ENCODE measurements at regions not wholly inside any gene's neighbourhood (a gene's known extent, or its start where the extent isn't known, plus 50 kb on each side); places are given as distances from the start of the nearest gene placed in this dataset.
A peak's percentile ranks its signal among the peaks of the same experiment; 100 is the strongest.

DNA sequence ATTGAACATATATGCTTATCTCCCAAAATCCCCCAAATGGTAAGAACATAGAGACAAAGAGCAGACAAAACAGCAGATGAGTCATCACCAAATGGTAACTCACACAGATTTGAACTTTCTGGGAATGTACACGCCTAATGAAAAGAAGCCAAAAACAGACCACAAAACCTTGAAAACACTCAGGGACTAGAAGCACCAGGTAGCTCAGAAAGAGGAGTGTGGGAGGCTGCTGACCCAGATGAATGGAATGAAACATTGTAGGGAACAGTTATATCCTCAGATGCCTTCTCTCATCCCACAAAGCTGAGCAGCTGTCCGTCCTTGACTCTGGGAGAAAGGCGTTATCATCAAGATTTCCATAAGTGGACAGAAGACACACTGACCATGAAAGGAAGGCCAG lies 307.0 kb upstream of the USP25 start (continued):
- no peak for TF ChIP-seq CTCF (conservative IDR thresholded peaks at IDR 0.05; ENCODE audit: low read depth in 2 of 2)
- no peak for TF ChIP-seq JUNB (IDR thresholded peaks at IDR 0.05; ENCODE audit: unreplicated experiment)
- TF ChIP-seq POLR2AphosphoS5 (IDR thresholded peaks at IDR 0.05; ENCODE audit: low read depth): no peak
- TF ChIP-seq, protein P1, sequence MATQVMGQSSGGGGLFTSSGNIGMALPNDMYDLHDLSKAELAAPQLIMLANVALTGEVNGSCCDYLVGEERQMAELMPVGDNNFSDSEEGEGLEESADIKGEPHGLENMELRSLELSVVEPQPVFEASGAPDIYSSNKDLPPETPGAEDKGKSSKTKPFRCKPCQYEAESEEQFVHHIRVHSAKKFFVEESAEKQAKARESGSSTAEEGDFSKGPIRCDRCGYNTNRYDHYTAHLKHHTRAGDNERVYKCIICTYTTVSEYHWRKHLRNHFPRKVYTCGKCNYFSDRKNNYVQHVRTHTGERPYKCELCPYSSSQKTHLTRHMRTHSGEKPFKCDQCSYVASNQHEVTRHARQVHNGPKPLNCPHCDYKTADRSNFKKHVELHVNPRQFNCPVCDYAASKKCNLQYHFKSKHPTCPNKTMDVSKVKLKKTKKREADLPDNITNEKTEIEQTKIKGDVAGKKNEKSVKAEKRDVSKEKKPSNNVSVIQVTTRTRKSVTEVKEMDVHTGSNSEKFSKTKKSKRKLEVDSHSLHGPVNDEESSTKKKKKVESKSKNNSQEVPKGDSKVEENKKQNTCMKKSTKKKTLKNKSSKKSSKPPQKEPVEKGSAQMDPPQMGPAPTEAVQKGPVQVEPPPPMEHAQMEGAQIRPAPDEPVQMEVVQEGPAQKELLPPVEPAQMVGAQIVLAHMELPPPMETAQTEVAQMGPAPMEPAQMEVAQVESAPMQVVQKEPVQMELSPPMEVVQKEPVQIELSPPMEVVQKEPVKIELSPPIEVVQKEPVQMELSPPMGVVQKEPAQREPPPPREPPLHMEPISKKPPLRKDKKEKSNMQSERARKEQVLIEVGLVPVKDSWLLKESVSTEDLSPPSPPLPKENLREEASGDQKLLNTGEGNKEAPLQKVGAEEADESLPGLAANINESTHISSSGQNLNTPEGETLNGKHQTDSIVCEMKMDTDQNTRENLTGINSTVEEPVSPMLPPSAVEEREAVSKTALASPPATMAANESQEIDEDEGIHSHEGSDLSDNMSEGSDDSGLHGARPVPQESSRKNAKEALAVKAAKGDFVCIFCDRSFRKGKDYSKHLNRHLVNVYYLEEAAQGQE (IDR thresholded peaks at IDR 0.05; ENCODE audit: unreplicated experiment): no peak
- no peak for TF ChIP-seq EZH2phosphoT487 (IDR thresholded peaks at IDR 0.05; ENCODE audit: unreplicated experiment)
- no peak for TF ChIP-seq CREB1 (CRISPR knock-in tag; IDR thresholded peaks at IDR 0.05; ENCODE audit: low read depth)
- no peak for TF ChIP-seq ZNF114 (CRISPR knock-in tag; IDR thresholded peaks at IDR 0.05)
- TF ChIP-seq STAT1 (IDR thresholded peaks at IDR 0.05; ENCODE audit: unreplicated experiment): no peak
- TF ChIP-seq, protein P2, sequence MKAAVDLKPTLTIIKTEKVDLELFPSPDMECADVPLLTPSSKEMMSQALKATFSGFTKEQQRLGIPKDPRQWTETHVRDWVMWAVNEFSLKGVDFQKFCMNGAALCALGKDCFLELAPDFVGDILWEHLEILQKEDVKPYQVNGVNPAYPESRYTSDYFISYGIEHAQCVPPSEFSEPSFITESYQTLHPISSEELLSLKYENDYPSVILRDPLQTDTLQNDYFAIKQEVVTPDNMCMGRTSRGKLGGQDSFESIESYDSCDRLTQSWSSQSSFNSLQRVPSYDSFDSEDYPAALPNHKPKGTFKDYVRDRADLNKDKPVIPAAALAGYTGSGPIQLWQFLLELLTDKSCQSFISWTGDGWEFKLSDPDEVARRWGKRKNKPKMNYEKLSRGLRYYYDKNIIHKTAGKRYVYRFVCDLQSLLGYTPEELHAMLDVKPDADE (IDR thresholded peaks at IDR 0.05): no peak
- no peak for TF ChIP-seq ZNF331 (CRISPR knock-in tag; IDR thresholded peaks at IDR 0.05; ENCODE audit: low read depth)

DNA sequence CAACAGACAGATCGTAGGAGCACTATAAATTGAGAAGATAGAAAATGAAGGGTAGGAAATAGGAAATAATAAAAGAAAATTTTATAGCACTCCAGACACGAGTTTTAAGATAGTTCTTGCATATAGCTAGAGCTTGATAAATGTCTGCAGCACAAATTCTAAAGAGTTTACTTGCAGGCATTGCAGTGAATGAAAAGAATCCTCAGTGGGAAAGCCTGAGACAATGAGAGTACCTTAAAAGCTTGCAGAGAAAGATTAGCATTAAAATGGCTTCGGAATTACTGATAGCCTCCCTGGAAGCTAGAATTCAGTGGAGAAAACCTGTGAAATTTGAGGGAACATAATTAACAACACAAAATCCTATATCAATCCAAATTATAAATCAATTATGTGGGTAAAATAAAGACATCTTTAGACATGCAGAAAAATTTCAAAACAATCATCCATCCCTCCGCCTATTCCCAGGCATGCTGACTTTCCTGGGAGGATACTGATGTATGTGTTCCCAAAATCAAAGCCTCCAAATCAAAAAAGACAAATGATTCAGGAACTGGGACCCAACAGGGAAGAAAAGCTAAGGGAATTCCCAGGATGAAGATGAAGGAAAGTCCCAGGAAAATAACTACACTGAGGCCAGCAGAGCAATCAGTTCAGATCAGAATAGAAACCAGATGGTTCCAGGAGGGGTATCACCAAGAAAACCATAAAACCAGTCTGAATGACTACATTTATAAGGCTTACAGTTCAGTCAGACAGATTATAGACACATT lies 305.9 kb upstream of the USP25 start:
- H3K4me1 ChIP-seq (ENCODE audit: insufficient read depth): peaks cover 25% of the 10 kb centered on the region
- Mint-ChIP-seq H3K4me3 (peak overlapping the region; percentile 16), H3K27ac (peak overlapping the region; percentile 89), H3K4me1 (peaks cover 49% of the 10 kb centered on the region), H3K9me3 (no peaks in the 10 kb centered on the region; the same call in 1 of the 3 replicates), H3K36me3 (ENCODE audit: low read depth) (peaks cover 5% of the 10 kb centered on the region; the same call in 1 of the 3 replicates), H3K27me3 (ENCODE audit: insufficient read depth, low read depth, poor library complexity) (peaks cover 5% of the 10 kb centered on the region)
- no peaks in the 10 kb centered on the region for H3F3A ChIP-seq (replicated peaks; ENCODE audit: low read depth)
- peak; percentile 84 for DNase-seq (ENCODE audit: low spot score)
- no peaks in the 10 kb centered on the region for H4K20me1 ChIP-seq (replicated peaks; ENCODE audit: insufficient read depth)
- H3K27ac ChIP-seq (ENCODE audit: low read depth): peak overlapping the region; percentile 52
- no peaks in the 10 kb centered on the region for H3K79me2 ChIP-seq (replicated peaks; ENCODE audit: insufficient read depth)
- no peaks in the 10 kb centered on the region for H3K36me3 ChIP-seq (ENCODE audit: insufficient read depth)
- no peak overlapping the region for H2AFZ ChIP-seq
- H3K4me2 ChIP-seq: peak overlapping the region; percentile 6; the same call in 1 of the 2 replicates
- no peak overlapping the region for H3K4me3 ChIP-seq
- no peaks in the 10 kb centered on the region for H3K27me3 ChIP-seq (ENCODE audit: insufficient read depth)
- ATAC-seq: peak; percentile 95
- H3K9me2 ChIP-seq (ENCODE audit: insufficient read depth): peaks cover 8% of the 10 kb centered on the region; the same call in 1 of the 2 replicates
- TF ChIP-seq ZNF331 (CRISPR knock-in tag; IDR thresholded peaks at IDR 0.05; ENCODE audit: low read depth) (no peak), CTCF (conservative IDR thresholded peaks at IDR 0.05; ENCODE audit: low read depth in 2 of 2) (no peak), CREB1 (CRISPR knock-in tag; IDR thresholded peaks at IDR 0.05; ENCODE audit: low read depth) (no peak)

All from GM23338 (cell line).